ENCODE measurements at regions not wholly inside any gene's neighbourhood (a gene's known extent, or its start where the extent isn't known, plus 50 kb on each side); places are given as distances from the start of the nearest gene placed in this dataset.
"Not testable (repeated sequence)": the region's sequence is repeated elsewhere in the genome, so short reads cannot be mapped to it uniquely, and the experiment has no call there.

DNA sequence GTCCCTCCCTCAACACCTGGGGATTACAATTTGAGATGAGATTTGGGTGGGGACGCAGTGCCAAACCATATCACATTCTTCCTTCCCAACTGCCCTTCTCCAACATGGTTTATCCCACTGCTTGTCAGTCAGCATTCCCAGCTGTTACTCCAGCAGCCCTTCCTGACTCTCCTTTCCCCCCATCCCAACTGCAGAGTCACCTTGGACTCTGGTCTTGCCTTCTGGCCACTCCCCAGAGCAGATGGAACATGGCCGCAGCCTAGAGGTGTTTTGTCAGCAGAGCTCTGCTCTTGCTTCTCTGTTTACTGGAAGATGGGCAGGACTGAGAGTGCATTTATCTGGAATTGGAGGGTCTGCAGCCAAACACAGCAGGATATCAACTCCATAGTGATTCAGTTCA is 51.2 kb upstream of the MEX3C start:
- Mint-ChIP-seq H3K27me3 (ENCODE audit: low read depth) (peaks cover 9% of the 10 kb centered on the region), H3K9me3 (no peaks in the 10 kb centered on the region), H3K4me3 (no peak overlapping the region), H3K4me1 (ENCODE audit: low read depth) (no peaks in the 10 kb centered on the region), H3K36me3 (ENCODE audit: insufficient read depth) (no peaks in the 10 kb centered on the region)
- DNase-seq (no peak), ATAC-seq (no peak)

DNA sequence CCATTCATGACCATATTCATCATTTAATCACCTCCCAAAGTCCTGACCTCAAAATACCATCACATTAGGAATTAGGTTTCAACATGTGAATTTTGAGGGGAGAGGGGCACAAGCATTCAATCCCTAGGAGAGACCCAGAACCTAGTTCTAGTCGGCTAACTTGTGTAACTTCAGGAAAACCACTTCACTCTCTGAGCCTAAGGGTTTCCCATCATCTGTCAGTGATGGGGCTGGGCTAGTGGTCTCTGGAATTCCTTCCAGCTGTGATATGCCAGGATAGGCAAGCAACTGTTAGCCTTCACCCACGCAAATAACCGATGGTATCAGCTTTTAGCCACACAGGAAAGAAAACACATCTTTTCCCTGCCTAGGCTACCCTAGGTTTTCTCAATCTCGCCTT is 52.5 kb upstream of the MEX3C start:
- H3K36me3 Mint-ChIP-seq (ENCODE audit: insufficient read depth), result no peaks in the 10 kb centered on the region
- H3K4me3 Mint-ChIP-seq, result no peak overlapping the region
- DNase-seq (no peak), ATAC-seq (no peak)
- H3K9me3 Mint-ChIP-seq, result no peaks in the 10 kb centered on the region
- H3K4me1 Mint-ChIP-seq (ENCODE audit: low read depth), result no peaks in the 10 kb centered on the region
- peaks cover 9% of the 10 kb centered on the region for H3K27me3 Mint-ChIP-seq (ENCODE audit: low read depth)

GRCh38 chr18:51250458-51251024 is 53.1 kb upstream of the MEX3C start:
- H3K4me3 Mint-ChIP-seq, result no peak overlapping the region
- H3K27me3 Mint-ChIP-seq (ENCODE audit: low read depth), result peaks cover 7% of the 10 kb centered on the region
- no peaks in the 10 kb centered on the region for H3K9me3 Mint-ChIP-seq
- DNase-seq (no peak), ATAC-seq (no peak)
- H3K4me1 Mint-ChIP-seq (ENCODE audit: low read depth), result no peaks in the 10 kb centered on the region
- H3K36me3 Mint-ChIP-seq (ENCODE audit: insufficient read depth), result no peaks in the 10 kb centered on the region

GRCh38 chr18:51251625-51252024 is 54.1 kb upstream of the MEX3C start:
- no peak for ATAC-seq
- Mint-ChIP-seq H3K9me3 (no peaks in the 10 kb centered on the region), H3K4me1 (ENCODE audit: low read depth) (no peaks in the 10 kb centered on the region), H3K27me3 (ENCODE audit: low read depth) (peaks cover 7% of the 10 kb centered on the region), H3K4me3 (no peak overlapping the region), H3K36me3 (ENCODE audit: insufficient read depth) (no peaks in the 10 kb centered on the region)
- no peak for DNase-seq

DNA sequence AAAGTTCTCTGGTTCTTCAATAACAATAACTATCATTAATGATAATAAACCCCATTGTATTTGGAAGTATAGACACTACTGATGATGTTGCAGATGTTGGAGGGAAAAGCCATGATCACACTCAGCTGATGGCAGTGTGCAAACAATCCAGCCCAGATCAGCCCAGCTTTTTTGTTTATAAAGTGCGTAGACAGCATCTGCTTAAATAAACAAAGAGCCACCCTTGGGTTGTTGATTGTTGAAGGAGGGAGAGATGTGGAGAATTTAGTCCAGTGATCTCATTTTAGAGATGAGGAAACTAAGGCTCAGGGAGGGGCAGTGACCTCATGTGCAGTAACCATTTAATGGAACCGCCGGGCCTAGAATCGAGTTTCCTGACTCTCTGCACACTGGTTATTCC is 56.0 kb upstream of the MEX3C start:
- H3K9me3 Mint-ChIP-seq, result no peaks in the 10 kb centered on the region
- no peaks in the 10 kb centered on the region for H3K4me1 Mint-ChIP-seq (ENCODE audit: low read depth)
- H3K4me3 Mint-ChIP-seq, result no peak overlapping the region
- DNase-seq (no peak), ATAC-seq (no peak)
- peaks cover 7% of the 10 kb centered on the region for H3K27me3 Mint-ChIP-seq (ENCODE audit: low read depth)
- H3K36me3 Mint-ChIP-seq (ENCODE audit: insufficient read depth), result no peaks in the 10 kb centered on the region

- no peaks in the 10 kb centered on the region for H3K36me3 Mint-ChIP-seq (ENCODE audit: insufficient read depth)
- H3K4me3 Mint-ChIP-seq, result no peak overlapping the region
- DNase-seq (no peak), ATAC-seq (no peak)
- no peaks in the 10 kb centered on the region for H3K4me1 Mint-ChIP-seq (ENCODE audit: low read depth)
- no peaks in the 10 kb centered on the region for H3K9me3 Mint-ChIP-seq
- H3K27me3 Mint-ChIP-seq (ENCODE audit: low read depth), result no peaks in the 10 kb centered on the region
Measured at GRCh38 chr18:51255693-51256092, 58.2 kb upstream of the MEX3C start.

DNA sequence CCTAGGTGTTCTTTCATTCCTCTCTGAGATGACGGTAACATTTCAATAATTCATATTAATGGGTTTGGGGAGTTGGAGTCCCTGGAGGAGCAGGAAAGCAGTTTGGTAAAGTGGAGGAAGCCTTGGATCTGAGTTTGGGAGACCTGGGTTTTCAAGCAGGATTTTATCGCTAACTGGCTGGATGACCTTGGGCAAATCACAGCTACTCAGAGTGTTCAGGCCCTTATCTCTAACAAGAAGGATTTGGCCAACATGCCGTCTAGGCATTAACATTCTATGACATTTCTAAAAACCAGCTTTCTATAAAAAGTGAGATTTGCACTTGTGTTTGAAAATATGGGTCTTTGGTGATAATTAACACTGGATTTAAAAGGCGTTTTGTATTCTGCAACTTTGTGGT is 59.7 kb upstream of the MEX3C start:
- Mint-ChIP-seq H3K27me3 (ENCODE audit: low read depth) (peaks cover 2% of the 10 kb centered on the region), H3K4me3 (no peak overlapping the region), H3K36me3 (ENCODE audit: insufficient read depth) (no peaks in the 10 kb centered on the region), H3K9me3 (no peaks in the 10 kb centered on the region), H3K4me1 (ENCODE audit: low read depth) (no peaks in the 10 kb centered on the region)
- DNase-seq, result no peak
- ATAC-seq, result no peak

- ATAC-seq, result no peak
- H3K27me3 Mint-ChIP-seq (ENCODE audit: low read depth), result peaks cover 11% of the 10 kb centered on the region
- no peaks in the 10 kb centered on the region for H3K9me3 Mint-ChIP-seq
- no peak for DNase-seq
- no peaks in the 10 kb centered on the region for H3K4me1 Mint-ChIP-seq (ENCODE audit: low read depth)
- no peaks in the 10 kb centered on the region for H3K36me3 Mint-ChIP-seq (ENCODE audit: insufficient read depth)
- H3K4me3 Mint-ChIP-seq, result no peak overlapping the region
Measured at GRCh38 chr18:51260118-51260517, 62.6 kb upstream of the MEX3C start.

DNA sequence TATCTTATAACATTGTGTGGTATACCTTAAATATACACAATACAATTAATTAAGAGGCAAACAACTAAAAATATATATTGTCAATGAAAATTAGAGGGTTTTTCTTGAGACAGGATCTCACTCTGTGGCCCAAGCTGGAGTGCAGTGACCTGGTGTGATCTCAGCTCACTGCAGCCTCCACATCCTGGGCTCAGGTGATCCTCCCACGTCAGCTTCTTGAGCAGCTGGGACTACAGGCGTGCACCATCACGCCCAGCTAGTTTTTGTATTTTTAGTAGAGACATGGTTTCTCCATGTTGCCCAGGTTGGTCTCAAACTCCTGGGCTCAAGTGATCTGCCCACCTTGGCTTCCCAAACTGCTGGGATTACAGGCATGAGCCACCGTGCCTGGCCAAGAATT is 68.6 kb upstream of the MEX3C start:
- not testable (repeated sequence) for H3K4me3 Mint-ChIP-seq; H3K9me3 Mint-ChIP-seq; H3K36me3 Mint-ChIP-seq (ENCODE audit: insufficient read depth); H3K4me1 Mint-ChIP-seq (ENCODE audit: low read depth); DNase-seq; ATAC-seq
- peaks cover 18% of the 10 kb centered on the region for H3K27me3 Mint-ChIP-seq (ENCODE audit: low read depth)

- ATAC-seq (no peak), DNase-seq (no peak)
- Mint-ChIP-seq H3K27me3 (ENCODE audit: low read depth) (peaks cover 16% of the 10 kb centered on the region), H3K4me1 (ENCODE audit: low read depth) (no peaks in the 10 kb centered on the region), H3K9me3 (no peaks in the 10 kb centered on the region), H3K4me3 (no peak overlapping the region), H3K36me3 (ENCODE audit: insufficient read depth) (no peaks in the 10 kb centered on the region)
Measured at GRCh38 chr18:51266773-51267172, 69.3 kb upstream of the MEX3C start.

DNA sequence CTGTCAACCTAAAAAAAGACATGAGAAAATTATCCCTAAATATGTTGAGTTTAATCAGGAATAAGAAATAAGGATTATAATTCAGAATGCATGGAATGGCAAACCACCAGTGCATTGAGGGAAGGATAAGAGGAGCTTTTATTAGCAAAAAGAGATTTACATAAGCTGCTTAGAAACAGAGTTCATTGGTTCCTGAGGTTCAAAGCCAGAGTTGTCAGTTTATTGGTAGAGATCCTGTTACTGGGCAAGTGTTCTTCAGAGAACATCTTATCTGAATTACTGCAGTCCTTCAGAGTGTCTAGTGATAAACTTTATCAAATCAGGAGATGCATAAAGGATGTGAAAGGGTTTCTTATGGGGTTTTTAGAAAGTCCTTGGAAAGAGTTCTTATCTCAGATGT is 76.0 kb upstream of the MEX3C start:
- no peaks in the 10 kb centered on the region for H3K4me1 Mint-ChIP-seq (ENCODE audit: low read depth)
- no peak overlapping the region for H3K4me3 Mint-ChIP-seq
- no peaks in the 10 kb centered on the region for H3K9me3 Mint-ChIP-seq
- DNase-seq (no peak), ATAC-seq (no peak)
- H3K27me3 Mint-ChIP-seq (ENCODE audit: low read depth), result peaks cover 6% of the 10 kb centered on the region
- no peaks in the 10 kb centered on the region for H3K36me3 Mint-ChIP-seq (ENCODE audit: insufficient read depth)

GRCh38 chr18:51275712-51276476 is 78.4 kb upstream of the MEX3C start:
- DNase-seq (no peak), ATAC-seq (no peak)
- H3K36me3 Mint-ChIP-seq (ENCODE audit: insufficient read depth), result no peaks in the 10 kb centered on the region
- no peak overlapping the region for H3K4me3 Mint-ChIP-seq
- H3K9me3 Mint-ChIP-seq, result no peaks in the 10 kb centered on the region
- H3K27me3 Mint-ChIP-seq (ENCODE audit: low read depth), result peaks cover 2% of the 10 kb centered on the region
- H3K4me1 Mint-ChIP-seq (ENCODE audit: low read depth), result no peaks in the 10 kb centered on the region

GRCh38 chr18:51278045-51278649 is 80.7 kb upstream of the MEX3C start:
- H3K4me3 Mint-ChIP-seq, result no peak overlapping the region
- H3K4me1 Mint-ChIP-seq (ENCODE audit: low read depth), result no peaks in the 10 kb centered on the region
- peak in 1 of 2 donors; percentile 43 for ATAC-seq
- no peaks in the 10 kb centered on the region for H3K9me3 Mint-ChIP-seq
- peaks cover 2% of the 10 kb centered on the region for H3K27me3 Mint-ChIP-seq (ENCODE audit: low read depth)
- no peaks in the 10 kb centered on the region for H3K36me3 Mint-ChIP-seq (ENCODE audit: insufficient read depth)
- DNase-seq, result peak; percentile 6

GRCh38 chr18:51279367-51279984 is 82.0 kb upstream of the MEX3C start:
- no peak for ATAC-seq
- no peaks in the 10 kb centered on the region for H3K9me3 Mint-ChIP-seq
- DNase-seq, result no peak
- H3K36me3 Mint-ChIP-seq (ENCODE audit: insufficient read depth), result no peaks in the 10 kb centered on the region
- peaks cover 2% of the 10 kb centered on the region for H3K27me3 Mint-ChIP-seq (ENCODE audit: low read depth)
- no peak overlapping the region for H3K4me3 Mint-ChIP-seq
- no peaks in the 10 kb centered on the region for H3K4me1 Mint-ChIP-seq (ENCODE audit: low read depth)

Data from activated T-cell treated with anti-CD3 and anti-CD28 coated beads, Interleukin-2, amount 50 U/mL, for 4 hours (primary cell).